Loucy (cell line): ENCODE measurements at regions not wholly inside any gene's neighbourhood (a gene's known extent, or its start where the extent isn't known, plus 50 kb on each side); places are given as distances from the start of the nearest gene placed in this dataset.

Source experiments
- H2AFZ ChIP-seq: fragments of 200-600 bp; sonication (generic); 2 replicates; pipeline ENCODE4 v1.6.0; 2016; ENCODE audit warnings: antibody characterized with exemption, mild to moderate bottlenecking, low read length, moderate library complexity
- H3F3A ChIP-seq: fragments of 200-600 bp; 2 replicates; pipeline ENCODE4 v1.6.0; 2016; ENCODE audit warnings: antibody characterized with exemption, low read depth, mild to moderate bottlenecking
- H3K27me3 ChIP-seq: fragments of 200-600 bp; sonication (generic); 2 replicates; pipeline ENCODE4 v1.6.1; 2014; ENCODE audit warnings: low read length, mild to moderate bottlenecking; ENCODE audit not compliant: insufficient read depth, poor library complexity, severe bottlenecking
- H3K36me3 ChIP-seq: fragments of 200-600 bp; sonication (generic); 2 replicates; pipeline ENCODE4 v1.6.1; 2016; ENCODE audit warnings: low read length; ENCODE audit not compliant: insufficient read depth
- H3K4me1 ChIP-seq: fragments of 200-600 bp; sonication (generic); 2 replicates; pipeline ENCODE4 v1.5.1; 2014; ENCODE audit warnings: low read length, mild to moderate bottlenecking; ENCODE audit not compliant: insufficient read depth, poor library complexity, severe bottlenecking
- H3K4me2 ChIP-seq: fragments of 200-600 bp; sonication (generic); 2 replicates; pipeline ENCODE4 v1.6.0; 2014; ENCODE audit warnings: antibody characterized with exemption, low read length, low read depth, mild to moderate bottlenecking; ENCODE audit not compliant: poor library complexity, severe bottlenecking
- H3K4me3 ChIP-seq: fragments of 200-600 bp; sonication (generic); 2 replicates; pipeline ENCODE4 v1.5.1; 2014; ENCODE audit warnings: low read length, mild to moderate bottlenecking, mixed read lengths; ENCODE audit not compliant: poor library complexity, severe bottlenecking
- H3K79me2 ChIP-seq: fragments of 200-600 bp; sonication (generic); 2 replicates; pipeline ENCODE4 v1.6.1; 2014; ENCODE audit warnings: low read length; ENCODE audit not compliant: insufficient read depth
- H3K9ac ChIP-seq: fragments of 200-600 bp; sonication (generic); 2 replicates; pipeline ENCODE4 v1.6.0; 2014; ENCODE audit warnings: mild to moderate bottlenecking, low read depth, low read length, moderate library complexity; ENCODE audit not compliant: poor library complexity, severe bottlenecking
- H3K9me2 ChIP-seq: fragments of 200-600 bp; sonication (generic); replicated peaks from 2 replicates; pipeline ENCODE4 v1.6.1; 2016; ENCODE audit warnings: low read depth, low read length, mixed read lengths
- H3K9me3 ChIP-seq: fragments of 200-600 bp; sonication (generic); 2 replicates; pipeline ENCODE4 v1.6.1; 2014; ENCODE audit warnings: mild to moderate bottlenecking, antibody characterized with exemption, low read length, low read depth; ENCODE audit not compliant: insufficient read depth
- H4K20me1 ChIP-seq: fragments of 200-600 bp; sonication (generic); 2 replicates; pipeline ENCODE4 v1.6.0; 2014; ENCODE audit warnings: antibody characterized with exemption, low read length, mild to moderate bottlenecking; ENCODE audit not compliant: insufficient read depth, poor library complexity, severe bottlenecking
- EZH2phosphoT487 ChIP-seq: fragments of 200-600 bp; IDR thresholded peaks from 2 replicates; pipeline ENCODE4 v1.6.1; 2018; ENCODE audit warnings: antibody characterized with exemption, mild to moderate bottlenecking, moderate library complexity, borderline replicate concordance
- TF ChIP-seq, protein P1 (sequence below): fragments of 200-600 bp; sonication (generic); conservative IDR thresholded peaks from 2 replicates; pipeline ENCODE4 v1.5.1; 2014; ENCODE audit warnings: mild to moderate bottlenecking, antibody characterized with exemption, low read length

- TF ChIP-seq EZH2phosphoT487 = no peak
- TF ChIP-seq, protein P1, sequence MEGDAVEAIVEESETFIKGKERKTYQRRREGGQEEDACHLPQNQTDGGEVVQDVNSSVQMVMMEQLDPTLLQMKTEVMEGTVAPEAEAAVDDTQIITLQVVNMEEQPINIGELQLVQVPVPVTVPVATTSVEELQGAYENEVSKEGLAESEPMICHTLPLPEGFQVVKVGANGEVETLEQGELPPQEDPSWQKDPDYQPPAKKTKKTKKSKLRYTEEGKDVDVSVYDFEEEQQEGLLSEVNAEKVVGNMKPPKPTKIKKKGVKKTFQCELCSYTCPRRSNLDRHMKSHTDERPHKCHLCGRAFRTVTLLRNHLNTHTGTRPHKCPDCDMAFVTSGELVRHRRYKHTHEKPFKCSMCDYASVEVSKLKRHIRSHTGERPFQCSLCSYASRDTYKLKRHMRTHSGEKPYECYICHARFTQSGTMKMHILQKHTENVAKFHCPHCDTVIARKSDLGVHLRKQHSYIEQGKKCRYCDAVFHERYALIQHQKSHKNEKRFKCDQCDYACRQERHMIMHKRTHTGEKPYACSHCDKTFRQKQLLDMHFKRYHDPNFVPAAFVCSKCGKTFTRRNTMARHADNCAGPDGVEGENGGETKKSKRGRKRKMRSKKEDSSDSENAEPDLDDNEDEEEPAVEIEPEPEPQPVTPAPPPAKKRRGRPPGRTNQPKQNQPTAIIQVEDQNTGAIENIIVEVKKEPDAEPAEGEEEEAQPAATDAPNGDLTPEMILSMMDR = no peak
- H3K9me3 ChIP-seq = no peaks in the 10 kb centered on the region; the same call in 1 of the 2 replicates
- no peaks in the 10 kb centered on the region for H3K36me3 ChIP-seq
- no peak overlapping the region for H2AFZ ChIP-seq
- H3K27me3 ChIP-seq = no peaks in the 10 kb centered on the region
- H3K9me2 ChIP-seq = no peaks in the 10 kb centered on the region
- H3F3A ChIP-seq = no peaks in the 10 kb centered on the region
- no peaks in the 10 kb centered on the region for H3K4me1 ChIP-seq
- no peak overlapping the region for H3K4me3 ChIP-seq
- no peak overlapping the region for H3K9ac ChIP-seq
- no peak overlapping the region for H3K4me2 ChIP-seq
- H4K20me1 ChIP-seq = no peaks in the 10 kb centered on the region
- no peaks in the 10 kb centered on the region for H3K79me2 ChIP-seq
Measured at GRCh38 chr11:131160846-131161245, 209.6 kb upstream of the NTM start.

GRCh38 chr11:131163613-131164012 is 206.8 kb upstream of the NTM start:
- no peak overlapping the region for H2AFZ ChIP-seq
- no peak for TF ChIP-seq EZH2phosphoT487
- TF ChIP-seq, protein P1 = no peak
- H3K36me3 ChIP-seq = no peaks in the 10 kb centered on the region
- no peaks in the 10 kb centered on the region for H3K4me1 ChIP-seq
- no peak overlapping the region for H3K4me3 ChIP-seq
- H3K27me3 ChIP-seq = no peaks in the 10 kb centered on the region
- H3K9me3 ChIP-seq = no peaks in the 10 kb centered on the region; the same call in 1 of the 2 replicates
- H3K9me2 ChIP-seq = no peaks in the 10 kb centered on the region
- no peak overlapping the region for H3K4me2 ChIP-seq
- no peaks in the 10 kb centered on the region for H3K79me2 ChIP-seq
- no peaks in the 10 kb centered on the region for H4K20me1 ChIP-seq
- H3K9ac ChIP-seq = no peak overlapping the region
- no peaks in the 10 kb centered on the region for H3F3A ChIP-seq

DNA sequence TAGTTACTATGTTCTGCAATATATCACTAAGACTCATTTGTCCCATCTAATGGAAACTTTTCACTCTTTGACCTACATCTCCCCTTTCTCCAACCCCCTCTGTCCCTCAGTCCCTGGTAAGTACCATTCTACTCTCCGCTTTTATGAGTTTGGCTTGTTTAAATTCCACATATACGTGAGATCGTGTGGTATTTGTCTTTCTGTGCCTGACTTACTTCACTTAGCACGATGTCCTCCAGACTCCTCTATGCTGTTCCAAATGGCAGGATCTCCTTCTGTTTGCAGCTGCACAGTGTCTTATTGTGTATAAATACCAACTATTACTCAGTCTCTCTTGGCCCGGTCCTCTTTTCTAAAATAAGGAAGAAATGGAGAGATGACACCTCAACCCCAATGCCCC is 205.4 kb upstream of the NTM start:
- Histone ChIP-seq H3K4me3 (no peak overlapping the region), H4K20me1 (no peaks in the 10 kb centered on the region), H3K4me1 (no peaks in the 10 kb centered on the region), H3K79me2 (no peaks in the 10 kb centered on the region), H3K36me3 (no peaks in the 10 kb centered on the region), H3K9me2 (no peaks in the 10 kb centered on the region), H3F3A (no peaks in the 10 kb centered on the region), H2AFZ (no peak overlapping the region), H3K27me3 (no peaks in the 10 kb centered on the region), H3K4me2 (no peak overlapping the region), H3K9ac (no peak overlapping the region), H3K9me3 (no peaks in the 10 kb centered on the region; the same call in 1 of the 2 replicates)
- TF ChIP-seq EZH2phosphoT487 = no peak
- TF ChIP-seq, protein P1 = no peak
